ENCODE measurements at regions not wholly inside any gene's neighbourhood (a gene's known extent, or its start where the extent isn't known, plus 50 kb on each side); places are given as distances from the start of the nearest gene placed in this dataset.

GRCh38 chr4:186932196-186932595, 208.5 kb upstream of the FAT1 start:
- FAIRE-seq (no peak), DNase-seq (ENCODE audit: insufficient read length, low spot score) (no peak)
- TF ChIP-seq POLR2A (IDR thresholded peaks at IDR 0.05; ENCODE audit: low read depth, low read length): no peak

- TF ChIP-seq POLR2A (IDR thresholded peaks at IDR 0.05; ENCODE audit: low read depth, low read length): no peak
- FAIRE-seq (no peak), DNase-seq (ENCODE audit: insufficient read length, low spot score) (no peak)
These were observed 209.1 kb upstream of the FAT1 start for GRCh38 chr4:186932631-186933187.

- no peak for FAIRE-seq
- no peak for TF ChIP-seq POLR2A (IDR thresholded peaks at IDR 0.05; ENCODE audit: low read depth, low read length)
- DNase-seq (ENCODE audit: insufficient read length, low spot score): no peak
These were observed 210.6 kb upstream of the FAT1 start for GRCh38 chr4:186934244-186934643.

- FAIRE-seq (no peak), DNase-seq (ENCODE audit: insufficient read length, low spot score) (no peak)
- no peak for TF ChIP-seq POLR2A (IDR thresholded peaks at IDR 0.05; ENCODE audit: low read depth, low read length)
These were observed 211.3 kb upstream of the FAT1 start for GRCh38 chr4:186934841-186935443.

- DNase-seq (ENCODE audit: insufficient read length, low spot score): no peak
- no peak for TF ChIP-seq POLR2A (IDR thresholded peaks at IDR 0.05; ENCODE audit: low read depth, low read length)
- FAIRE-seq: no peak
These were observed 212.2 kb upstream of the FAT1 start for GRCh38 chr4:186935901-186936300.

GRCh38 chr4:186936496-186937375, 213.1 kb upstream of the FAT1 start:
- DNase-seq (ENCODE audit: insufficient read length, low spot score) (peak; percentile 18), FAIRE-seq (no peak)
- TF ChIP-seq POLR2A (IDR thresholded peaks at IDR 0.05; ENCODE audit: low read depth, low read length): no peak

GRCh38 chr4:186939226-186939625, 215.6 kb upstream of the FAT1 start:
- FAIRE-seq (no peak), DNase-seq (ENCODE audit: insufficient read length, low spot score) (no peak)
- TF ChIP-seq POLR2A (IDR thresholded peaks at IDR 0.05; ENCODE audit: low read depth, low read length): no peak

GRCh38 chr4:186939766-186940165, 216.1 kb upstream of the FAT1 start:
- no peak for TF ChIP-seq POLR2A (IDR thresholded peaks at IDR 0.05; ENCODE audit: low read depth, low read length)
- no peak for DNase-seq (ENCODE audit: insufficient read length, low spot score)
- no peak for FAIRE-seq

- DNase-seq (ENCODE audit: insufficient read length, low spot score) (no peak), FAIRE-seq (no peak)
- no peak for TF ChIP-seq POLR2A (IDR thresholded peaks at IDR 0.05; ENCODE audit: low read depth, low read length)
These were observed 216.8 kb upstream of the FAT1 start for GRCh38 chr4:186940476-186940875.

- DNase-seq (ENCODE audit: insufficient read length, low spot score) (no peak), FAIRE-seq (no peak)
- TF ChIP-seq POLR2A (IDR thresholded peaks at IDR 0.05; ENCODE audit: low read depth, low read length): no peak
These were observed 219.2 kb upstream of the FAT1 start for GRCh38 chr4:186942758-186943377.

- FAIRE-seq: no peak
- TF ChIP-seq POLR2A (IDR thresholded peaks at IDR 0.05; ENCODE audit: low read depth, low read length): no peak
- no peak for DNase-seq (ENCODE audit: insufficient read length, low spot score)
These were observed 219.8 kb upstream of the FAT1 start for GRCh38 chr4:186943411-186943810.

GRCh38 chr4:186946136-186946535, 222.5 kb upstream of the FAT1 start:
- DNase-seq (ENCODE audit: insufficient read length, low spot score): no peak
- FAIRE-seq: no peak
- TF ChIP-seq POLR2A (IDR thresholded peaks at IDR 0.05; ENCODE audit: low read depth, low read length): no peak

GRCh38 chr4:186946682-186947294, 223.1 kb upstream of the FAT1 start:
- FAIRE-seq: no peak

More at GRCh38 chr4:186946682-186947294, 223.1 kb upstream of the FAT1 start:
- no peak for DNase-seq (ENCODE audit: insufficient read length, low spot score)
- TF ChIP-seq POLR2A (IDR thresholded peaks at IDR 0.05; ENCODE audit: low read depth, low read length): no peak
